ENCODE measurements at regions not wholly inside any gene's neighbourhood (a gene's known extent, or its start where the extent isn't known, plus 50 kb on each side); places are given as distances from the start of the nearest gene placed in this dataset.

DNA sequence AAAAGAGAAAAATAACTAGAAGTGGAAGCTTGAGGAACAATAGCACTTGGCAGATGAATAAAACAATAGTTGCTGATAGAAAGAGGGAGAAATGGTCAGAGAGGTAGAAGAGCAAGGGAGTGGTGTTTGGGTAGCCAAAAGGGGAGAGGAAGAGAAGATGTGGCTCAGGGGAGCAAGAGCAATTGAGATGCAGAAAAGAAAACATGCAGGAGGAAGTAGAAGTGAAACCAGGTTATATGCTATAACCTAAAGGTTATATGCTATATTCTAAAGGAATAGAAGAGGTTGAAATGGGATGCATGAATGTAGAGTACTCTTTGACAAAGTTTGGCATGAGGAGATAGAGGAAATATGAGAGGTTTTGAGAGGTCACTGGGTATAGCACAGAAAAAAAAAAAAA is 759.5 kb downstream of the SATB2 start:
- no peak for DNase-seq

DNA sequence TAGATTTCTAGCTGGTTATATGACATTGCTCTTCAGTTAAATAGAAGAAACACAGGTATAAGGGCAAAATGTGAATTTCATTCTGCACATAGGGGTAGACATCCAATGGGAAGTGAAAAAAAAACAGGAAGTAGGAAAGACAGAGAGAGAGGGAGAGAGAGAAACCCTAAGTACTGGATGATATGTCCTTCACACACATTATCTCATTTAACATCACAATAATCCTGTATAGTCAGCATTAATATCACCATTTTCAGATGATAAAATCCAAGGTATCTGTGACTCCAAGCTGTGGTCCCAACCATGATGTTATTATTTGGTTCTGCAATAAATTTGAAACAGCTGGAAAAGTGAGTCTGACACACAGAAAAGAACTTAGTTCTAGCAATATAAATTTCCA is 759.9 kb downstream of the SATB2 start:
- DNase-seq = no peak

DNA sequence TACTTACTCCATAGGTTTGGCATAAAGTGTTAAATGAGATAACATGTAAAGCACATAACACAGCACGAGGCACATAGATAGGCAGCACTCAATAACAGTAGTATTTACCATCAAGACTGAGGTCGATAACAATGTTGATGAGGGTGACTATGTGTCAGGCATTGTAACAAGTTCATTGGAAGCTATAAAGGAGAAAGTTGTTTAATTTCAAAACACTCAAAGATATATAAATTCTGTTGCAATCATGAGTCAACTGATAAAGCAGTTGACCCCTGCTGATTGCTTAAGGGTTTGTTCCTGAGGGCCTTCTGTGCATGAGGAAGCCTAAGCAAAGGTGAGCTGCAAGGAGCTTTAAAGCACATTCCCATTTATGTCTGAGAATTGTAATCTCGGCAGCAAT is 760.5 kb downstream of the SATB2 start:
- no peak for DNase-seq

DNA sequence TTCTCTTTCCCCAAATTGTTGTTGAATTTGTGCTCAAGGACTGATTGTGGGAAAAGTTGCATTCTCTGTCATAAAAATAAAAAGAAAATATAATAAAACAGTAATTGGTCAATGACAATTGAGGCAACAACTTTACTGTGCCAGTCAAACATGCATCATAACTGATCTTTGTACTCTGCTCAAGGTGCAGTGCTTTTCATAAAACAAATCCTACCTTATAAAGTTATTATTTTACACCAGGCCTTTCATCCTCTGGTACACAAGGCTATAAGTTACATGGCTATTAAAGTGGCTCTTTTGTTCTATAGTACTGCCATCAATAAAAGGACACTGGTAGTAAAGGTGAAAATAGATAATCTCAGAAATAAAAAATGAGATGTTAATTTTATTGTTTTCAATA is 761.9 kb downstream of the SATB2 start:
- no peak for DNase-seq

- no peak for DNase-seq
These were observed 764.7 kb downstream of the SATB2 start for GRCh38 chr2:198692907-198693510.

DNA sequence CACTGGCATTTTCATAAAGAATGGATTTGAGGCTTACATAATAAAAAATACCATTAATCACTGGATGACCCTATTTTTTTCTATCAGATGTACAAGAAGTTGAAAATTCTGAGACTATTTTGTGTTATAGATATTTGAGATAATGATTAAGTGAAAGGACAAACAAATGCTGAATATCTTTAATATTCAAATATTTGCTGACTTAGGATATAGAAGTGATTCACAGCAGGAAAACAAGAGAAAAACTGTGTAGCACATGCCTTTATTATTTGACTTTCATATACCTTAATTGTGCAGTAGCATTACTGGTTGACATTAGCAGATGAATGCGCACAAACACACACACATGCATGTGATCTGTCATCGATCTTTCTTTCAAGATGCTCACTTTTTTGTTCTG is 766.5 kb downstream of the SATB2 start:
- no peak for DNase-seq

- no peak for DNase-seq
These were observed 793.4 kb downstream of the SATB2 start for GRCh38 chr2:198664321-198664720.

- no peak for DNase-seq
These were observed 794.8 kb downstream of the SATB2 start for GRCh38 chr2:198662905-198663304.

- no peak for DNase-seq
These were observed 797.2 kb downstream of the SATB2 start for GRCh38 chr2:198660501-198660900.

DNA sequence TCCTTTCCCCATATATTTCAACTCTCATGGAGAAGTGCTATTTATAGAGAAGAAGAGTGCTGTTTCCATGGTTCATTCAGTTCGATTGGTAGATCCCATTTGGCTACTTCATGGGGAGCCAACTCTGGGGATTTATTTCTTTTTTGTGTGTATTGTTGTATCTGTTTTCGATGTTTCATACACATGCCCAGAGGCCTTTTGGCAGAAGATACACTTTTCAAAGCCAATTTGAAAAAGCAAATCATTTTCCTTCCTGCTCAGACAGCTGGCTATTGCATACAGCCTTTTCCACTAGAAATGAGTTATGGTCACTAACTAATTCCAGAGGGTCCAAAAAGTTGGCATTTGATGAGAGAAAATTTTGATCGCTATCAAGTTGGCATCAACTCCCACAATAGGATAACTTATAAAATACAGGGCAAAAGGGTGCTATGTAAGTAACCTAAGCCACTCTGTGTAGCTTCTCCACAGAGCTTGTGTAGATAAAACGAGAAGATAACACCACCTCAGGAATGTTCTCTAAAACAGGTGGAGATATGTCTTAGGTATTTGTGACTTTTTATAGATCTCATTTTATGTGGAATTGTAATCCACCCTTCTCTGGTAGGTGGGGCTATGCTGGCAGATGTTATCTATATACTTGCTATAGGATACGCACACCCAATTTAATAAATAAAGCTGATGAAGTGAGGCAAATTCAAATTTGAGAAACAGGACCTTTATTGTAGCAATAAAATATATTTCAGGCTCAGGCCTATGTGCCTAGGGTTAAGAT is 798.5 kb downstream of the SATB2 start:
- DNase-seq = no peak

DNA sequence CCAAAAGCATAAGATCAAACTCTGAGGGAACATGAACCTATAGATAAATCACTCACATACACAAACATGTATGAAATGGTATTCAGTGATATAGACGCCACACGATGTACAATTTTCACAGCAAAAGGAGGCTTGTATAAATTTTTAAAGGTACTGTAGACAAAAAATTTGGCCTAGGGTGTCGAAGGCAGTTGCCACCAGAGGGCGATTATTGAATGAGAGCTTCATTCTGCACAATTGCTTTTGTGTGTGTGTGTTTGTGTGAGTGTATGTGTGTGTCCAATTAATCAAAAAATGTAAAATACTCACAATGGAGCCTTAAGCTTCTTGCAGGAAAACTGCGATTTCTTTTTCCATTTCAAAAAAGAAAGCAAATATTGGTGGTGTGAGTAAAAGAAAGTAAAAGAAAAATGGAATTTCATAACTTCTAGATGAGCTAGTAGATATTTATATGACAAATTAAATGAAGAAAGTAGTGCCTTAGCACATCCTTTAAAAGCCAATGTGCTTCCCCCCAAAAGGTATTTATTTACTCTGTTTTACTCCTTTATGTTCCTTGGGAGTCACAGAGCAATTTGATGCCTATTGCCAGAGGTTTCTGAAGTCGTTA is 800.1 kb downstream of the SATB2 start:
- DNase-seq = no peak

- no peak for DNase-seq
These were observed 800.9 kb downstream of the SATB2 start for GRCh38 chr2:198656869-198657268.

- DNase-seq = no peak
These were observed 803.1 kb downstream of the SATB2 start for GRCh38 chr2:198654646-198655045.

DNA sequence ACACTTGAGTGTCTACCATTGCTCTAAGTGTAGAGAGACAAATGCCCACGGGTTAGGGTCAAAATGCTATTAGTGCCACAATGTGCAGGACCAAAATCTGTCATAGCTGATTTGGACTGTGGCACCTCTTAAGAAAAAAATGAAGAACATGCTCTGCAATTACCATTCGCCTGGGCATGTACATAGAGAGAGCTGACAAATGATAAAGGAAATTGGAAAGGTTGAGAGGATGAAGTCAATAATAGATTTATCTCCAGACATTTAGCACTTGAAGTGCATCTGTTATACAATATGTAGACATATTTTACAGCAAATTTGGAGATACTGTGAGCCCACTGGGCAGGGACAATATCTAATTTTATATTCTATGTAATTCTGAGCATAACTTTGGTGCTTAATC is 804.4 kb downstream of the SATB2 start:
- no peak for DNase-seq

GRCh38 chr2:198652461-198652860 is 805.3 kb downstream of the SATB2 start:
- no peak for DNase-seq

DNA sequence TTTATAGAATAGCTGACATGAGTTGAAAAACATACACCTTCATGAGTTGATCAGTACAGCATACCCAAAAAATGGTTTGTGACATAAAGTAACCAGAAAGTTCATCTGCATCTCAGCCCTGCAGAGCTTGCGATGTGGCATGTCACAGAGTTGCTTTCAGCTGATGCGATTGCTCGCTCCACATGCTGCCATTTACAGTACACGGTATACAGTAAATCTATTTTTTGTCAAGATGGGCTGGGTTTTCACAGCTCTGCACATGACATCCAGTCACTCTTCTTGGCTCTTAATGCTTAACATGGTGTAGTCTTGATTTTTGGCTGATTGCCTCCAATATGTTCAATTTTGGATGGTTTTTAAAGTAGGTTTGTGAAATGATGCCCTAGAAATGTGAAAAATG is 811.9 kb downstream of the SATB2 start:
- no peak for DNase-seq

GRCh38 chr2:198641161-198641560 is 816.6 kb downstream of the SATB2 start:
- DNase-seq = no peak

- DNase-seq = no peak
These were observed 817.3 kb downstream of the SATB2 start for GRCh38 chr2:198640463-198640862.

DNA sequence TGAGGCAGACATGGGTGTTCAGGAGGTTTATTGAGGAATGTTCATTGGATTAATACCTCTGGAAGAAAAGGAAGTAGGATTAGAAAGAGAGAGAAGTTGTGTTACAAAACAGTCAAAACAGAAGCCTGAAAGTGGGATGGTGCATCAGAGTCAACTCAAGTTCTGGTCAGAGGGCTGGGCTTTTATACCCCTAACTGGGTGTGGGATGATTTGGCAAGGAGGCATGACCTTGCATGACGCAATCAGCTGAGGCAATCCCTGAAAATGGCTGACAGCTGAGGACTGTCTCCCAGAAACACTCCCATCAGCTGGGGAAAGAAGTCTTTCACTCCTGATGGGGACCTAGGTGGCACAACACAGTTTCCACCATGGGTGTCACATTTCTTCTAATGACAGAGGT is 818.2 kb downstream of the SATB2 start:
- DNase-seq = no peak

- no peak for DNase-seq
These were observed 819.2 kb downstream of the SATB2 start for GRCh38 chr2:198638577-198638976.

- DNase-seq = no peak
These were observed 826.0 kb downstream of the PLCL1 start for GRCh38 chr2:198630384-198630783.

GRCh38 chr2:198628596-198628995 is 824.2 kb downstream of the PLCL1 start:
- DNase-seq = no peak

DNA sequence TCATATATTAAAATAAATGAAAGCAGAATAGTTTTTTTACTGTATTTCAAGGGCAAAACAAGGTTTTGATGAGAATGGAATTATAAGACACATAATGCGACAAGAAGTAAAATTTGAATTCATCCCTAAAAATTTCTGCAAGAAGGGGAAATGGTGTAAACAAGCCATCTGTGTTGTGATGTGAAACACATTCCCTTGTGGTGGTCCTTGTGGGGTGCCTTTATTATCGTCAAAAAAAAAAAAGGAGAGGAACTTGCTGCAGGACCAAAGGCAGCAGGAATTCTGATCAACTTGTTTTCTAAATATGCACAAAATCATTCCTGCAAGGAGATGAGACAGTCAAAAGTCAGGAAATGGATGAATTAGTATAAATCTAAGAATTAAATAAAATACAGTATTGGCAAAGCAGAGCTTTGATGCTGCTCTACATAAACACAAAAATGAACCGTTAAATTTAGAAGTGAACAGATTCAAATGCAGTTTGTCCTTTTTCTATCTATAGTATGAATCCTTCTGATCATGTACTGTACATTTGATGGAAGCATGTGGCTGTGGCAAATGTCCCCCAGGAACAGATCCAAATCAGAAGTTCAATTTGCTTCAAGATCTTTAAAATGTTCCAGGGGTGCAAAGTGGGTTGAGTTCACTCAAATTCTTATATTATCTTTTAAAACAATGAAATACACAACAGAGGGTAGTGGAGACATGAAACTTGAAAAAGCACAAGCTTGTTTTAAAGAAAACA is 818.8 kb downstream of the PLCL1 start:
- no peak for DNase-seq

DNA sequence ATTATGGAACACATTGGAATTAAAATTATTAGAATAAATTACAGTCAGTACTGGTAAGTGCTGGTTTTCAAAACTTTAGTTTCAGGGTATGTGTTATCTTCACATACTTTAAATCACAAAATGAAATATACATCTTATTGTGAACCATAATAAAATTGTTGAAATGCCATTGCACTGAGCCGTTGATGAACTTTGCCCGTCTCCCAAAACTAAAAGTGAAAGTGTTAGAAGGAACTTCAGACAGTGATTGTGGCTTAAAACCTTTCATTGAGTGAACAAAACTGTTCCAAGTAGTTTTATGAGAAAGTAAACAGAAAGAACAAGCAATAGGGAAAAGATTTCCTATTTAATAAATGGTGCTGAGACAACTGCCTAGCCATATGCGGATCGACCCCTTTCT is 811.6 kb downstream of the PLCL1 start:
- no peak for DNase-seq
